ENCODE measurements at regions not wholly inside any gene's neighbourhood (a gene's known extent, or its start where the extent isn't known, plus 50 kb on each side); places are given as distances from the start of the nearest gene placed in this dataset.

- TF ChIP-seq TCFL5 (CRISPR knock-in tag; conservative IDR thresholded peaks at IDR 0.05) = no peak
- TF ChIP-seq, protein P1, sequence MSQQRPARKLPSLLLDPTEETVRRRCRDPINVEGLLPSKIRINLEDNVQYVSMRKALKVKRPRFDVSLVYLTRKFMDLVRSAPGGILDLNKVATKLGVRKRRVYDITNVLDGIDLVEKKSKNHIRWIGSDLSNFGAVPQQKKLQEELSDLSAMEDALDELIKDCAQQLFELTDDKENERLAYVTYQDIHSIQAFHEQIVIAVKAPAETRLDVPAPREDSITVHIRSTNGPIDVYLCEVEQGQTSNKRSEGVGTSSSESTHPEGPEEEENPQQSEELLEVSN (IDR thresholded peaks at IDR 0.05; ENCODE audit: borderline replicate concordance in 1 of 2, extremely low read depth in 1 of 2, insufficient read depth in 1 of 2, insufficient read length in 1 of 2, low read depth in 1 of 2, low read length in 1 of 2, poor library complexity in 1 of 2, severe bottlenecking in 1 of 2) = no peak
- TF ChIP-seq KAT2B (IDR thresholded peaks at IDR 0.05; ENCODE audit: low read depth, low read length) = no peak
- TF ChIP-seq TAF1 (IDR thresholded peaks at IDR 0.05; ENCODE audit: control insufficient read depth, extremely low read depth, insufficient read depth, low read length, severe bottlenecking) = no peak
- TF ChIP-seq BRF1 (IDR thresholded peaks at IDR 0.05; ENCODE audit: borderline replicate concordance, extremely low read depth, insufficient read length) = no peak
- TF ChIP-seq, protein P2, sequence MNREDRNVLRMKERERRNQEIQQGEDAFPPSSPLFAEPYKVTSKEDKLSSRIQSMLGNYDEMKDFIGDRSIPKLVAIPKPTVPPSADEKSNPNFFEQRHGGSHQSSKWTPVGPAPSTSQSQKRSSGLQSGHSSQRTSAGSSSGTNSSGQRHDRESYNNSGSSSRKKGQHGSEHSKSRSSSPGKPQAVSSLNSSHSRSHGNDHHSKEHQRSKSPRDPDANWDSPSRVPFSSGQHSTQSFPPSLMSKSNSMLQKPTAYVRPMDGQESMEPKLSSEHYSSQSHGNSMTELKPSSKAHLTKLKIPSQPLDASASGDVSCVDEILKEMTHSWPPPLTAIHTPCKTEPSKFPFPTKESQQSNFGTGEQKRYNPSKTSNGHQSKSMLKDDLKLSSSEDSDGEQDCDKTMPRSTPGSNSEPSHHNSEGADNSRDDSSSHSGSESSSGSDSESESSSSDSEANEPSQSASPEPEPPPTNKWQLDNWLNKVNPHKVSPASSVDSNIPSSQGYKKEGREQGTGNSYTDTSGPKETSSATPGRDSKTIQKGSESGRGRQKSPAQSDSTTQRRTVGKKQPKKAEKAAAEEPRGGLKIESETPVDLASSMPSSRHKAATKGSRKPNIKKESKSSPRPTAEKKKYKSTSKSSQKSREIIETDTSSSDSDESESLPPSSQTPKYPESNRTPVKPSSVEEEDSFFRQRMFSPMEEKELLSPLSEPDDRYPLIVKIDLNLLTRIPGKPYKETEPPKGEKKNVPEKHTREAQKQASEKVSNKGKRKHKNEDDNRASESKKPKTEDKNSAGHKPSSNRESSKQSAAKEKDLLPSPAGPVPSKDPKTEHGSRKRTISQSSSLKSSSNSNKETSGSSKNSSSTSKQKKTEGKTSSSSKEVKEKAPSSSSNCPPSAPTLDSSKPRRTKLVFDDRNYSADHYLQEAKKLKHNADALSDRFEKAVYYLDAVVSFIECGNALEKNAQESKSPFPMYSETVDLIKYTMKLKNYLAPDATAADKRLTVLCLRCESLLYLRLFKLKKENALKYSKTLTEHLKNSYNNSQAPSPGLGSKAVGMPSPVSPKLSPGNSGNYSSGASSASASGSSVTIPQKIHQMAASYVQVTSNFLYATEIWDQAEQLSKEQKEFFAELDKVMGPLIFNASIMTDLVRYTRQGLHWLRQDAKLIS (CRISPR knock-in tag; IDR thresholded peaks at IDR 0.05) = no peak
- no peak for TF ChIP-seq ZNF583 (CRISPR knock-in tag; IDR thresholded peaks at IDR 0.05)
- TF ChIP-seq HMBOX1 (IDR thresholded peaks at IDR 0.05) = no peak
- TF ChIP-seq ZNF133 (CRISPR knock-in tag; IDR thresholded peaks at IDR 0.05) = no peak
- TF ChIP-seq CCAR2 (IDR thresholded peaks at IDR 0.05; ENCODE audit: low read depth, low read length) = no peak
- TF ChIP-seq, protein P3, sequence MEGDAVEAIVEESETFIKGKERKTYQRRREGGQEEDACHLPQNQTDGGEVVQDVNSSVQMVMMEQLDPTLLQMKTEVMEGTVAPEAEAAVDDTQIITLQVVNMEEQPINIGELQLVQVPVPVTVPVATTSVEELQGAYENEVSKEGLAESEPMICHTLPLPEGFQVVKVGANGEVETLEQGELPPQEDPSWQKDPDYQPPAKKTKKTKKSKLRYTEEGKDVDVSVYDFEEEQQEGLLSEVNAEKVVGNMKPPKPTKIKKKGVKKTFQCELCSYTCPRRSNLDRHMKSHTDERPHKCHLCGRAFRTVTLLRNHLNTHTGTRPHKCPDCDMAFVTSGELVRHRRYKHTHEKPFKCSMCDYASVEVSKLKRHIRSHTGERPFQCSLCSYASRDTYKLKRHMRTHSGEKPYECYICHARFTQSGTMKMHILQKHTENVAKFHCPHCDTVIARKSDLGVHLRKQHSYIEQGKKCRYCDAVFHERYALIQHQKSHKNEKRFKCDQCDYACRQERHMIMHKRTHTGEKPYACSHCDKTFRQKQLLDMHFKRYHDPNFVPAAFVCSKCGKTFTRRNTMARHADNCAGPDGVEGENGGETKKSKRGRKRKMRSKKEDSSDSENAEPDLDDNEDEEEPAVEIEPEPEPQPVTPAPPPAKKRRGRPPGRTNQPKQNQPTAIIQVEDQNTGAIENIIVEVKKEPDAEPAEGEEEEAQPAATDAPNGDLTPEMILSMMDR (IDR thresholded peaks at IDR 0.05 in 2 of 3, conservative IDR thresholded peaks at IDR 0.05 in 1 of 3; ENCODE audit: insufficient read depth in 2 of 3, low read depth in 1 of 3, low read length in 3 of 3) = no peak
- TF ChIP-seq NR3C1 (CRISPR knock-in tag; IDR thresholded peaks at IDR 0.05) = no peak
- no peak for TF ChIP-seq SFPQ (IDR thresholded peaks at IDR 0.05; ENCODE audit: low read depth, low read length)
These were observed 252.1 kb downstream of the TSN start for GRCh38 chr2:122007577-122007976.
